T47D (cell line): ENCODE measurements at regions not wholly inside any gene's neighbourhood (a gene's known extent, or its start where the extent isn't known, plus 50 kb on each side); places are given as distances from the start of the nearest gene placed in this dataset.

Experiments used
- DNase-seq, 2 experiments: peaks; one replicate each; pipeline versions ENCODE4 v3.0.0 to v3.0.0-alpha.2; 2011 to 2012; ENCODE audit warnings: low read depth in 1 of 2, low spot score in 1 of 2
- JUND ChIP-seq: IDR thresholded peaks from 2 replicates; pipeline ENCODE4 v1.6.1; 2012; ENCODE audit warnings: low read depth
- in situ Hi-C: cut with HindIII; loops from 2 replicates; pipeline ENCODE4 v1.10.0; 2016; ENCODE audit warnings: low sequenced_read_pairs, low pct_unique_long_range_greater_than_20kb

DNA sequence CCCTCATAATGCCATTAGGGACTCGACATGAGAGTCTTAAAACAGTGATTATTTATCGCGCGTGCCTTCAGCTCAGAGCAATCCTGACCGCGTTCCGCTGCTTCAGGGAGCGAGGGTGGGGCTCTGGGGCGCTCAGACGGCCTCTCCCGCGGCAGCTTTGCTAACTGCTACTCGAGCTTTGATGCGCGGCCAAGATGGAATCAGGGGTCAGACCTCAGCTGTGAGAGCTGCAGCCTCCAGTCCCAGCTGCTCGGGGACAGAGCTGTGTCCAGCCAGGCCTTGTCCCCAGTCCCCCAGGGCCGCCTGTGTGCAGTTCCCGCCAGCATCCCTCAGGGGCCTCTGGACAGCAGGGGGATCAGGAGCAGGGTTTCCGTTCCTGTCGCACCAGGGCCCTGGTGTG is 104.6 kb upstream of the TTC34 start:
- no peak for TF ChIP-seq JUND
- in situ Hi-C loops, result no loop called here
- DNase-seq, result no peak

- DNase-seq, result no peak
- no peak for TF ChIP-seq JUND
- in situ Hi-C loops, result no loop called here
Observed at GRCh38 chr1:2906620-2907019, 105.1 kb upstream of the TTC34 start.

GRCh38 chr1:2907051-2907450 is 105.6 kb upstream of the TTC34 start:
- in situ Hi-C loops, result no loop called here
- no peak for DNase-seq
- TF ChIP-seq JUND, result no peak

- in situ Hi-C loops, result no loop called here
- no peak for TF ChIP-seq JUND
- DNase-seq, result no peak
Observed at GRCh38 chr1:2908081-2908480, 106.6 kb upstream of the TTC34 start.

- no peak for DNase-seq
- no peak for TF ChIP-seq JUND
- in situ Hi-C loops, result no loop called here
Observed at GRCh38 chr1:2908561-2908960, 107.1 kb upstream of the TTC34 start.

GRCh38 chr1:2909797-2910196 is 108.3 kb upstream of the TTC34 start:
- DNase-seq, result no peak
- in situ Hi-C loops, result no loop called here
- no peak for TF ChIP-seq JUND

GRCh38 chr1:2910211-2910610 is 108.7 kb upstream of the TTC34 start:
- in situ Hi-C loops, result no loop called here
- no peak for TF ChIP-seq JUND
- no peak for DNase-seq

DNA sequence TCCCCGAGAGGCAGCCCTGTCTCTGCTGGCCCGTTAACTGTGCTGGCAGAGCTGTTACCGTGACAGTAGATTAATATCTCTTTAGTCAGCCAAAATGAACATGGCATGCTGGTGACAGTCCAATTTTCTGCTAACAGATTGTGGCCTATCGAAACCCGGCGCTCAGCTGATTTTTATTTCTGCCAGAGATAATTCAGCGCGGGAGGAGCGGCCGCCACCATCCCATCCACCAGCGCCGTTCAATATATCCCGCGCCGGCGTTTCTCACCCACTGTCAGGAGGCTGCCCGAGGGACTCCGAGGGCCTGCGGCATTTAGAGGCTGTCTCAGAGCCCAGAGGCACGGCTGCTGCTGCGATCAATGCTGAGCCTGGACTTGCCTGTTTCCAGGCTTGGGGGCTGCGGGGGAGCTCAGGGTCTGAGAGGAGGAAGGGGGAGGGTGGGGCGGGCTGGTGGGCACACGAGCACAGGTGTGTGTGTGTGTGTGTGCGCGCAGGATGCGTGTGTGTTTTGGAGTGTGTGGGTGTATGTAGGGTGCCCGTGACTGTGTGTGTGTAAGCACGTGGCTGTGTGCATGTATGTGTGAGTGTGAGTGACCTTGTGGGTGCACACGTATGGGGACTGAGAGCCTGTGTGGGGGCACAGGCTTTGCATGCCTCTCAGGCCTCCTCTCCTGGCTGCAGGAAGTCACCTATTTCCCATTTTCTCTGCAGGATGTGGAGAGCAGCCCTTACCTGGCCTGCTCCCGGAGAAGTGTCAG is 109.7 kb upstream of the ACTRT2 start:
- no peak for DNase-seq
- no peak for TF ChIP-seq JUND
- in situ Hi-C loops, result no loop called here

- in situ Hi-C loops, result no loop called here
- no peak for TF ChIP-seq JUND
- DNase-seq, result no peak
Observed at GRCh38 chr1:2912424-2913061, 108.7 kb upstream of the ACTRT2 start.

- in situ Hi-C loops, result no loop called here
- DNase-seq, result no peak
- TF ChIP-seq JUND, result no peak
Observed at GRCh38 chr1:2913091-2913490, 108.2 kb upstream of the ACTRT2 start.

DNA sequence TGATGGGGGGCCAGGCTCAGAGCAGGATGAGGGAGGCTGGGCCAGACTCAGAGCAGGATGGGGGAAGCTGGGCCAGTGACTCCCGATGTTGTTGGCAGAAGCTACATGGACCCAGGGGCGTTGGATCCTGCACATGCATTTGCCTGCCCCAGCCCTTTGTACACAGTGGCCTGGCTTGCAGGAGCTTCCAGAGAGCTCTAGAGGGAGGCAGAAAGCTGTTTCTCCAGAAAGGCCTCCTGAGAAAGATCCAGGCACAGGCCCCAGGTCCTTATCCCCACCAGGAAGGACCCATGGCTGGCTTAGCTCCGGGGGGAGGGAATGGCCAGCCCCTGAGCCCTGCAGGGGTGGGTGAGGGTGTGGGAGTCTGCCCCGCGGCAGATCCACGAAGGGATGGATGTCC is 106.6 kb upstream of the ACTRT2 start:
- in situ Hi-C loops, result no loop called here
- peak in 1 of 2 experiments; percentile 5 for DNase-seq
- TF ChIP-seq JUND, result no peak

- in situ Hi-C loops, result no loop called here
- TF ChIP-seq JUND, result no peak
- no peak for DNase-seq
Observed at GRCh38 chr1:2916153-2916552, 105.1 kb upstream of the ACTRT2 start.

DNA sequence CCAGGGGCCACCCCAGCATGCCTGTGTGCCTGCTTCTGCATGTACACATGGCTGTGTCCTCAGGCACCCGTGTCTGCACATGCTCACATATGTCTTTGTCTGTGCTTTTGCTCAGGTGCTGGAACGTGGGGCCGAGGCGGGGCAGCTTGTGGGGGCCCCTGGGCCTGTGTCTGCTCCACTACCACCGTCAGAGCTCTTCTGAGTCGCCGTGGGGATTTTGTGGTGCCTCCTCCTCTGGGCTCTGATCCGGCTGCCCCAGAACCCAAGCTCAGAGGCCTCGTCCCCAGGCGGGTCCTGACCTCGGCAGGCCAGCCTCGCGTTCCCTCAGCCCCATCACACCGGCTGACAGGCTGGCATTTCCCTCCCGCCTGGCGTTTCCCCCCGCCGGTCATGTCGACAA is 104.6 kb upstream of the ACTRT2 start:
- TF ChIP-seq JUND, result no peak
- no peak for DNase-seq
- in situ Hi-C loops, result no loop called here

GRCh38 chr1:2917284-2917683 is 104.0 kb upstream of the ACTRT2 start:
- in situ Hi-C loops, result no loop called here
- no peak for DNase-seq
- no peak for TF ChIP-seq JUND
